WTC11 (cell line): ENCODE measurements at regions not wholly inside any gene's neighbourhood (a gene's known extent, or its start where the extent isn't known, plus 50 kb on each side); places are given as distances from the start of the nearest gene placed in this dataset.

ENCODE experiments used
- ATAC-seq: fragments of 200-7000 bp; cut with Tn5 transposase; 2 replicates; pipeline ENCODE4 v1.10.0; 2021; ENCODE audit warnings: mild to moderate bottlenecking, moderate library complexity
- CTCF ChIA-PET: fragments of 300-600 bp; sonication (Branson Sonifier 250); formaldehyde crosslinking; loops from one replicate; lab custom pipeline; 2021; ENCODE audit warnings: antibody characterized with exemption; lab: Charles Lee
- POLR2A ChIA-PET: fragments of 350-600 bp; sonication (Branson Sonifier 250); formaldehyde crosslinking; loops from one replicate; lab custom pipeline; 2021; ENCODE audit warnings: antibody characterized with exemption; lab: Charles Lee
- DNase-seq: peaks from one replicate; pipeline ENCODE4 v3.0.0; 2021; ENCODE audit warnings: low spot score
- H3K27ac Mint-ChIP-seq: 2 replicates; pipeline ENCODE4 v1.8.0; 2021; ENCODE audit warnings: mixed read lengths
- H3K27me3 Mint-ChIP-seq: 2 replicates; pipeline ENCODE4 v1.8.0; 2021; ENCODE audit warnings: low read depth, mild to moderate bottlenecking, moderate library complexity, mixed read lengths
- H3K36me3 Mint-ChIP-seq: 2 replicates; pipeline ENCODE4 v1.8.0; 2021; ENCODE audit warnings: mixed read lengths
- H3K4me1 Mint-ChIP-seq: 2 replicates; pipeline ENCODE4 v1.8.0; 2022; ENCODE audit warnings: mixed read lengths
- H3K4me3 Mint-ChIP-seq: 2 replicates; pipeline ENCODE4 v1.8.0; 2021; ENCODE audit warnings: mild to moderate bottlenecking, moderate library complexity, mixed read lengths
- H3K9me3 Mint-ChIP-seq: 2 replicates; pipeline ENCODE4 v1.8.0; 2021; ENCODE audit warnings: mixed read lengths
- FOXK1 ChIP-seq: sonication (generic); formaldehyde crosslinking; IDR thresholded peaks from 2 replicates; pipeline ENCODE4 v1.8.0; 2022; ENCODE audit warnings: mild to moderate bottlenecking, moderate library complexity, missing genetic modification reagents
- GABPB1 ChIP-seq: sonication (generic); formaldehyde crosslinking; IDR thresholded peaks from 2 replicates; pipeline ENCODE4 v1.8.1; 2023; ENCODE audit warnings: mild to moderate bottlenecking, missing genetic modification reagents
- HMGA2 ChIP-seq: fragments of 250-450 bp; sonication (Bioruptor Pico); IDR thresholded peaks from 2 replicates; pipeline ENCODE4 v1.4.0; 2021; ENCODE audit warnings: mild to moderate bottlenecking, moderate library complexity
- MAX ChIP-seq: sonication (generic); formaldehyde crosslinking; IDR thresholded peaks from 2 replicates; pipeline ENCODE4 v1.8.0; 2022; ENCODE audit warnings: mild to moderate bottlenecking, missing genetic modification reagents
- MXD4 ChIP-seq: fragments of 250-450 bp; sonication (Bioruptor Pico); IDR thresholded peaks from 2 replicates; pipeline ENCODE4 v1.8.0; 2021; ENCODE audit warnings: mild to moderate bottlenecking, moderate library complexity, borderline replicate concordance
- MYBL2 ChIP-seq: sonication (generic); formaldehyde crosslinking; IDR thresholded peaks from 2 replicates; pipeline ENCODE4 v1.8.1; 2023; ENCODE audit warnings: mild to moderate bottlenecking, moderate library complexity, missing genetic modification reagents
- NFE2L1 ChIP-seq: sonication (generic); formaldehyde crosslinking; IDR thresholded peaks from 2 replicates; pipeline ENCODE4 v1.8.1; 2023; ENCODE audit warnings: missing genetic modification reagents
- NR3C1 ChIP-seq: sonication (generic); formaldehyde crosslinking; conservative IDR thresholded peaks from 2 replicates; pipeline ENCODE4 v1.8.1; 2023; ENCODE audit warnings: low read depth, mild to moderate bottlenecking, missing genetic modification reagents
- ZNF263 ChIP-seq: sonication (generic); formaldehyde crosslinking; IDR thresholded peaks from 2 replicates; pipeline ENCODE4 v1.8.1; 2022; ENCODE audit warnings: low read depth, mild to moderate bottlenecking, moderate library complexity, missing genetic modification reagents
- ZNF532 ChIP-seq: fragments of 250-450 bp; sonication (Bioruptor Pico); IDR thresholded peaks from 2 replicates; pipeline ENCODE4 v1.9.0; 2021; ENCODE audit warnings: mild to moderate bottlenecking, borderline replicate concordance
- ZNF671 ChIP-seq: fragments of 250-450 bp; sonication (Bioruptor Pico); IDR thresholded peaks from 2 replicates; pipeline ENCODE4 v1.8.0; 2021; ENCODE audit warnings: mild to moderate bottlenecking
- TF ChIP-seq, protein P1 (sequence below): sonication (generic); formaldehyde crosslinking; IDR thresholded peaks from 2 replicates; pipeline ENCODE4 v1.8.1; 2023; ENCODE audit warnings: mild to moderate bottlenecking, missing genetic modification reagents, moderate library complexity
- TF ChIP-seq, protein P2 (sequence below): sonication (generic); formaldehyde crosslinking; IDR thresholded peaks from 2 replicates; pipeline ENCODE4 v1.8.1; 2023; ENCODE audit warnings: mild to moderate bottlenecking, missing genetic modification reagents
- TF ChIP-seq, protein P3 (sequence below): sonication (generic); formaldehyde crosslinking; IDR thresholded peaks from 2 replicates; pipeline ENCODE4 v1.8.0; 2022; ENCODE audit warnings: missing genetic modification reagents
- TF ChIP-seq, protein P4 (sequence below): fragments of 250-450 bp; sonication (Bioruptor Pico); IDR thresholded peaks from 2 replicates; pipeline ENCODE4 v1.8.0; 2021; ENCODE audit warnings: mild to moderate bottlenecking
- TF ChIP-seq, protein P5 (sequence below): sonication (generic); formaldehyde crosslinking; IDR thresholded peaks from 2 replicates; pipeline ENCODE4 v1.8.0; 2023; ENCODE audit warnings: missing genetic modification reagents
- TF ChIP-seq, protein P6 (sequence below): sonication (generic); formaldehyde crosslinking; IDR thresholded peaks from 2 replicates; pipeline ENCODE4 v1.8.0; 2022; ENCODE audit warnings: mild to moderate bottlenecking, missing genetic modification reagents

DNA sequence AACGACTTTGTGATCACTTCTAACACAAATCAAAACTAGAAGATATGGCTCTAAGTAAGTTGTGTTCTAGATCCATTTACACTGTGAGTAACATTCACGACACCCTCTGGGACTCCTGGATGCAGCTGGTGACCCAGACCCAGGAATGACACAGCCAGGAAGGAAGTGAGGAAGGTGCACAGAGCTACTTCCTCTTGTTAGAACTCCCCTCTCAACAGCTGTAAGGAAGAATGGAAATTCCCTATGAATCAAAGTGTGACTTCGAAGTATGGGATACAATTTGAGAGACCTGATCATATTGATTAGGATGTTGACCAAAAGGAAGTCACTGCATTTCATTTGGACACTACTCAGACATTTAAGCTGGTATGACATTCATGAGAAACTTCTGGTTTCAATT is 185.3 kb downstream of the NRIP1 start:
- Mint-ChIP-seq H3K27me3 (no peaks in the 10 kb centered on the region), H3K4me1 (peaks cover 9% of the 10 kb centered on the region), H3K27ac (no peak overlapping the region), H3K4me3 (no peak overlapping the region), H3K9me3 (no peaks in the 10 kb centered on the region), H3K36me3 (no peaks in the 10 kb centered on the region)
- POLR2A ChIA-PET, result interaction anchor here (0.6 kb wide), 1 partner anchor 402 kb away, joined by 3 read pairs; no protein-coding TSS in a partner anchor
- CTCF ChIA-PET, result interaction anchor here (1.3 kb wide), 1 partner anchor 15 kb away, joined by 6 read pairs; no protein-coding TSS in a partner anchor
- no peak for ATAC-seq
- TF ChIP-seq MYBL2 (CRISPR knock-in tag) (no peak), GABPB1 (CRISPR knock-in tag) (no peak), NR3C1 (CRISPR knock-in tag) (no peak), ZNF671 (CRISPR knock-in tag) (no peak), NFE2L1 (CRISPR knock-in tag) (no peak), MAX (CRISPR knock-in tag) (no peak)
- TF ChIP-seq, protein P1, sequence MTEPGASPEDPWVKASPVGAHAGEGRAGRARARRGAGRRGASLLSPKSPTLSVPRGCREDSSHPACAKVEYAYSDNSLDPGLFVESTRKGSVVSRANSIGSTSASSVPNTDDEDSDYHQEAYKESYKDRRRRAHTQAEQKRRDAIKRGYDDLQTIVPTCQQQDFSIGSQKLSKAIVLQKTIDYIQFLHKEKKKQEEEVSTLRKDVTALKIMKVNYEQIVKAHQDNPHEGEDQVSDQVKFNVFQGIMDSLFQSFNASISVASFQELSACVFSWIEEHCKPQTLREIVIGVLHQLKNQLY (CRISPR knock-in tag), result no peak
- TF ChIP-seq, protein P2, sequence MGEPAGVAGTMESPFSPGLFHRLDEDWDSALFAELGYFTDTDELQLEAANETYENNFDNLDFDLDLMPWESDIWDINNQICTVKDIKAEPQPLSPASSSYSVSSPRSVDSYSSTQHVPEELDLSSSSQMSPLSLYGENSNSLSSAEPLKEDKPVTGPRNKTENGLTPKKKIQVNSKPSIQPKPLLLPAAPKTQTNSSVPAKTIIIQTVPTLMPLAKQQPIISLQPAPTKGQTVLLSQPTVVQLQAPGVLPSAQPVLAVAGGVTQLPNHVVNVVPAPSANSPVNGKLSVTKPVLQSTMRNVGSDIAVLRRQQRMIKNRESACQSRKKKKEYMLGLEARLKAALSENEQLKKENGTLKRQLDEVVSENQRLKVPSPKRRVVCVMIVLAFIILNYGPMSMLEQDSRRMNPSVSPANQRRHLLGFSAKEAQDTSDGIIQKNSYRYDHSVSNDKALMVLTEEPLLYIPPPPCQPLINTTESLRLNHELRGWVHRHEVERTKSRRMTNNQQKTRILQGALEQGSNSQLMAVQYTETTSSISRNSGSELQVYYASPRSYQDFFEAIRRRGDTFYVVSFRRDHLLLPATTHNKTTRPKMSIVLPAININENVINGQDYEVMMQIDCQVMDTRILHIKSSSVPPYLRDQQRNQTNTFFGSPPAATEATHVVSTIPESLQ (CRISPR knock-in tag), result no peak
- no peak for DNase-seq

DNA sequence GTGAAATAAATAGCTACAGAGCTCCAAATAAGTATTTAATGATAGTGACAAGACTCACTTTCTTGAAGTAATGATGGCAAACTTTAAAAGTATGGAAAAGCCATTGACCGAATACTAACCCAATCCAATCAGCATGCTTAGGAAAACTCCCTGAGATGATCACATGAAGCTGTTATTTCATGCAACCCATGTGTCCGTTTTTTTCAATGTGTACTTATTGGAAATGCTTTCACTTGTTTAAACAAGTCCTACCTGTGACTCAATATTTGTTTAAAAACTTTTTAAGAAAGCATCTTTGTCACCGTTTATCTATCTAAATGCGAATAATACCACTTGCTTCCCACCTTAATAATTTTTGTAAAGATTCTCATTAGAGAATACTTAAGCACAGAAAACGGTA is 185.8 kb downstream of the NRIP1 start:
- CTCF ChIA-PET, result no interaction called here
- ATAC-seq (no peak), DNase-seq (no peak)
- Mint-ChIP-seq H3K4me1 (peaks cover 9% of the 10 kb centered on the region), H3K27me3 (no peaks in the 10 kb centered on the region), H3K36me3 (no peaks in the 10 kb centered on the region), H3K4me3 (no peak overlapping the region), H3K27ac (no peak overlapping the region), H3K9me3 (no peaks in the 10 kb centered on the region)
- POLR2A ChIA-PET, result interaction anchor here (0.6 kb wide), 1 partner anchor 403 kb away, joined by 3 read pairs; no protein-coding TSS in a partner anchor
- peak; percentile 84 for TF ChIP-seq GABPB1 (CRISPR knock-in tag)
- no peak for TF ChIP-seq ZNF263 (CRISPR knock-in tag)

GRCh38 chr21:14877581-14878228 is 187.1 kb downstream of the NRIP1 start:
- CTCF ChIA-PET, result interaction anchor here (1.0 kb wide), 1 partner anchor 643 kb away, joined by 3 read pairs; no protein-coding TSS in a partner anchor
- H3K4me3 Mint-ChIP-seq, result no peak overlapping the region
- peaks cover 9% of the 10 kb centered on the region for H3K4me1 Mint-ChIP-seq
- POLR2A ChIA-PET, result no interaction called here
- ATAC-seq, result no peak
- no peaks in the 10 kb centered on the region for H3K27me3 Mint-ChIP-seq
- no peaks in the 10 kb centered on the region for H3K36me3 Mint-ChIP-seq
- DNase-seq, result no peak
- H3K27ac Mint-ChIP-seq, result no peak overlapping the region
- H3K9me3 Mint-ChIP-seq, result no peaks in the 10 kb centered on the region
- TF ChIP-seq, protein P3, sequence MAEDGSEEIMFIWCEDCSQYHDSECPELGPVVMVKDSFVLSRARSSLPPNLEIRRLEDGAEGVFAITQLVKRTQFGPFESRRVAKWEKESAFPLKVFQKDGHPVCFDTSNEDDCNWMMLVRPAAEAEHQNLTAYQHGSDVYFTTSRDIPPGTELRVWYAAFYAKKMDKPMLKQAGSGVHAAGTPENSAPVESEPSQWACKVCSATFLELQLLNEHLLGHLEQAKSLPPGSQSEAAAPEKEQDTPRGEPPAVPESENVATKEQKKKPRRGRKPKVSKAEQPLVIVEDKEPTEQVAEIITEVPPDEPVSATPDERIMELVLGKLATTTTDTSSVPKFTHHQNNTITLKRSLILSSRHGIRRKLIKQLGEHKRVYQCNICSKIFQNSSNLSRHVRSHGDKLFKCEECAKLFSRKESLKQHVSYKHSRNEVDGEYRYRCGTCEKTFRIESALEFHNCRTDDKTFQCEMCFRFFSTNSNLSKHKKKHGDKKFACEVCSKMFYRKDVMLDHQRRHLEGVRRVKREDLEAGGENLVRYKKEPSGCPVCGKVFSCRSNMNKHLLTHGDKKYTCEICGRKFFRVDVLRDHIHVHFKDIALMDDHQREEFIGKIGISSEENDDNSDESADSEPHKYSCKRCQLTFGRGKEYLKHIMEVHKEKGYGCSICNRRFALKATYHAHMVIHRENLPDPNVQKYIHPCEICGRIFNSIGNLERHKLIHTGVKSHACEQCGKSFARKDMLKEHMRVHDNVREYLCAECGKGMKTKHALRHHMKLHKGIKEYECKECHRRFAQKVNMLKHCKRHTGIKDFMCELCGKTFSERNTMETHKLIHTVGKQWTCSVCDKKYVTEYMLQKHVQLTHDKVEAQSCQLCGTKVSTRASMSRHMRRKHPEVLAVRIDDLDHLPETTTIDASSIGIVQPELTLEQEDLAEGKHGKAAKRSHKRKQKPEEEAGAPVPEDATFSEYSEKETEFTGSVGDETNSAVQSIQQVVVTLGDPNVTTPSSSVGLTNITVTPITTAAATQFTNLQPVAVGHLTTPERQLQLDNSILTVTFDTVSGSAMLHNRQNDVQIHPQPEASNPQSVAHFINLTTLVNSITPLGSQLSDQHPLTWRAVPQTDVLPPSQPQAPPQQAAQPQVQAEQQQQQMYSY, result no peak
- TF ChIP-seq ZNF532 (CRISPR knock-in tag) (no peak), FOXK1 (CRISPR knock-in tag) (no peak), MXD4 (CRISPR knock-in tag) (no peak), HMGA2 (no peak)
- TF ChIP-seq, protein P4, sequence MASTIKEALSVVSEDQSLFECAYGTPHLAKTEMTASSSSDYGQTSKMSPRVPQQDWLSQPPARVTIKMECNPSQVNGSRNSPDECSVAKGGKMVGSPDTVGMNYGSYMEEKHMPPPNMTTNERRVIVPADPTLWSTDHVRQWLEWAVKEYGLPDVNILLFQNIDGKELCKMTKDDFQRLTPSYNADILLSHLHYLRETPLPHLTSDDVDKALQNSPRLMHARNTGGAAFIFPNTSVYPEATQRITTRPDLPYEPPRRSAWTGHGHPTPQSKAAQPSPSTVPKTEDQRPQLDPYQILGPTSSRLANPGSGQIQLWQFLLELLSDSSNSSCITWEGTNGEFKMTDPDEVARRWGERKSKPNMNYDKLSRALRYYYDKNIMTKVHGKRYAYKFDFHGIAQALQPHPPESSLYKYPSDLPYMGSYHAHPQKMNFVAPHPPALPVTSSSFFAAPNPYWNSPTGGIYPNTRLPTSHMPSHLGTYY (CRISPR knock-in tag), result no peak
- TF ChIP-seq, protein P5, sequence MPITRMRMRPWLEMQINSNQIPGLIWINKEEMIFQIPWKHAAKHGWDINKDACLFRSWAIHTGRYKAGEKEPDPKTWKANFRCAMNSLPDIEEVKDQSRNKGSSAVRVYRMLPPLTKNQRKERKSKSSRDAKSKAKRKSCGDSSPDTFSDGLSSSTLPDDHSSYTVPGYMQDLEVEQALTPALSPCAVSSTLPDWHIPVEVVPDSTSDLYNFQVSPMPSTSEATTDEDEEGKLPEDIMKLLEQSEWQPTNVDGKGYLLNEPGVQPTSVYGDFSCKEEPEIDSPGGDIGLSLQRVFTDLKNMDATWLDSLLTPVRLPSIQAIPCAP (CRISPR knock-in tag), result no peak
- TF ChIP-seq, protein P6, sequence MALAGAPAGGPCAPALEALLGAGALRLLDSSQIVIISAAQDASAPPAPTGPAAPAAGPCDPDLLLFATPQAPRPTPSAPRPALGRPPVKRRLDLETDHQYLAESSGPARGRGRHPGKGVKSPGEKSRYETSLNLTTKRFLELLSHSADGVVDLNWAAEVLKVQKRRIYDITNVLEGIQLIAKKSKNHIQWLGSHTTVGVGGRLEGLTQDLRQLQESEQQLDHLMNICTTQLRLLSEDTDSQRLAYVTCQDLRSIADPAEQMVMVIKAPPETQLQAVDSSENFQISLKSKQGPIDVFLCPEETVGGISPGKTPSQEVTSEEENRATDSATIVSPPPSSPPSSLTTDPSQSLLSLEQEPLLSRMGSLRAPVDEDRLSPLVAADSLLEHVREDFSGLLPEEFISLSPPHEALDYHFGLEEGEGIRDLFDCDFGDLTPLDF, result no peak
